ENCODE measurements at regions not wholly inside any gene's neighbourhood (a gene's known extent, or its start where the extent isn't known, plus 50 kb on each side); places are given as distances from the start of the nearest gene placed in this dataset.

GRCh38 chr6:43979525-43979924 is 147.7 kb downstream of the MRPL14 start:
- Histone ChIP-seq H3K4me2 (no peak overlapping the region), H3K9ac (no peak overlapping the region), H3K27ac (ENCODE audit: low read depth in 2 of 2, low read length in 1 of 2) (no peak overlapping the region), H3K79me2 (ENCODE audit: insufficient read depth) (no peaks in the 10 kb centered on the region), H2AFZ (ENCODE audit: low read depth) (no peak overlapping the region), H3K27me3 (ENCODE audit: insufficient read depth) (no peaks in the 10 kb centered on the region), H3K36me3 (replicated peaks in 1 of 2; ENCODE audit: control insufficient read depth in 1 of 2, insufficient read depth in 2 of 2, low read length in 1 of 2) (no peaks in the 10 kb centered on the region), H3K9me2 (no peaks in the 10 kb centered on the region), H4K20me1 (ENCODE audit: insufficient read depth) (no peaks in the 10 kb centered on the region), H3K9me3 (no peaks in the 10 kb centered on the region), H3K4me1 (ENCODE audit: control insufficient read depth in 1 of 2, insufficient read depth in 2 of 2, low read depth in 1 of 2, low read length in 1 of 2) (peaks cover 0 to 6% of the 10 kb centered on the region in 2 experiments; a peak in 1 of 4 replicates), H3K4me3 (ENCODE audit: low read depth in 2 of 2, low read length in 1 of 2) (no peak overlapping the region), H3F3A (replicated peaks; ENCODE audit: insufficient read depth) (no peaks in the 10 kb centered on the region)
- WGBS (ENCODE audit: low lambda C conversion rate) = 80% methylated on average over 4 of the region's 4 CpGs
- CTCF ChIA-PET = interaction anchor here (1.0 to 1.4 kb wide), 3 partner anchors 8 to 28 kb away, joined by 3 to 4 read pairs (median 3); no protein-coding TSS in a partner anchor
- no peak for DNase-seq
- POLR2A ChIA-PET = interaction anchor here (1.1 kb wide), 1 partner anchor 11 kb away, joined by 3 read pairs; no protein-coding TSS in a partner anchor
- TF ChIP-seq JUND (IDR thresholded peaks at IDR 0.05) = no peak
- TF ChIP-seq SIN3A (IDR thresholded peaks at IDR 0.05; ENCODE audit: borderline replicate concordance, low read depth, low read length) = no peak
- TF ChIP-seq, protein P1, sequence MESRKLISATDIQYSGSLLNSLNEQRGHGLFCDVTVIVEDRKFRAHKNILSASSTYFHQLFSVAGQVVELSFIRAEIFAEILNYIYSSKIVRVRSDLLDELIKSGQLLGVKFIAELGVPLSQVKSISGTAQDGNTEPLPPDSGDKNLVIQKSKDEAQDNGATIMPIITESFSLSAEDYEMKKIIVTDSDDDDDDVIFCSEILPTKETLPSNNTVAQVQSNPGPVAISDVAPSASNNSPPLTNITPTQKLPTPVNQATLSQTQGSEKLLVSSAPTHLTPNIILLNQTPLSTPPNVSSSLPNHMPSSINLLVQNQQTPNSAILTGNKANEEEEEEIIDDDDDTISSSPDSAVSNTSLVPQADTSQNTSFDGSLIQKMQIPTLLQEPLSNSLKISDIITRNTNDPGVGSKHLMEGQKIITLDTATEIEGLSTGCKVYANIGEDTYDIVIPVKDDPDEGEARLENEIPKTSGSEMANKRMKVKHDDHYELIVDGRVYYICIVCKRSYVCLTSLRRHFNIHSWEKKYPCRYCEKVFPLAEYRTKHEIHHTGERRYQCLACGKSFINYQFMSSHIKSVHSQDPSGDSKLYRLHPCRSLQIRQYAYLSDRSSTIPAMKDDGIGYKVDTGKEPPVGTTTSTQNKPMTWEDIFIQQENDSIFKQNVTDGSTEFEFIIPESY (IDR thresholded peaks at IDR 0.05; ENCODE audit: borderline replicate concordance, low read depth) = no peak
- no peak for TF ChIP-seq FOSL2 (IDR thresholded peaks at IDR 0.05; ENCODE audit: borderline replicate concordance, low read depth)
- no peak for TF ChIP-seq CTCF (IDR thresholded peaks at IDR 0.05)
- TF ChIP-seq USF1 (IDR thresholded peaks at IDR 0.05; ENCODE audit: borderline replicate concordance, low read depth) = no peak
- TF ChIP-seq EP300 (IDR thresholded peaks at IDR 0.05; ENCODE audit: borderline replicate concordance in 1 of 2, low read depth in 1 of 2, low read length in 1 of 2) = no peak
- TF ChIP-seq REST (IDR thresholded peaks at IDR 0.05; ENCODE audit: low read depth, low read length) = no peak
- no peak for TF ChIP-seq RFX5 (IDR thresholded peaks at IDR 0.05; ENCODE audit: low read length)
- TF ChIP-seq RAD21 (IDR thresholded peaks at IDR 0.05; ENCODE audit: low read length) = no peak
- TF ChIP-seq NFIC (IDR thresholded peaks at IDR 0.05; ENCODE audit: borderline replicate concordance) = no peak
- no peak for TF ChIP-seq NRF1 (IDR thresholded peaks at IDR 0.05; ENCODE audit: low read depth, low read length)
- no peak for TF ChIP-seq TEAD4 (IDR thresholded peaks at IDR 0.05; ENCODE audit: borderline replicate concordance, insufficient read depth)

All from SK-N-SH (cell line).